ENCODE measurements at regions not wholly inside any gene's neighbourhood (a gene's known extent, or its start where the extent isn't known, plus 50 kb on each side); places are given as distances from the start of the nearest gene placed in this dataset.

GRCh38 chr16:85508993-85509392 is 104.1 kb upstream of the GSE1 start:
- Histone ChIP-seq H3K9me3 (ENCODE audit: control insufficient read depth, low read depth, low read length) (no peaks in the 10 kb centered on the region), H3K79me2 (ENCODE audit: insufficient read depth, low read length) (no peaks in the 10 kb centered on the region), H3K18ac (ENCODE audit: insufficient read length, low read depth, low read length) (no peak overlapping the region), H2BK15ac (ENCODE audit: low read depth, low read length) (no peak overlapping the region), H3K56ac (ENCODE audit: insufficient read length, low read depth, low read length) (no peak overlapping the region), H3K4me1 (ENCODE audit: insufficient read depth, low read length) (peaks cover 7% of the 10 kb centered on the region; the same call in 1 of the 2 replicates), H2BK20ac (ENCODE audit: low read depth, low read length, poor library complexity, severe bottlenecking) (no peak overlapping the region), H4K5ac (ENCODE audit: insufficient read length, low read depth, low read length) (no peak overlapping the region), H3T11ph (ENCODE audit: low read length) (no peak overlapping the region), H3K27ac (ENCODE audit: insufficient read length, low read depth, low read length) (no peak overlapping the region), H2BK120ac (ENCODE audit: low read depth, low read length, poor library complexity, severe bottlenecking) (no peak overlapping the region), H2BK5ac (ENCODE audit: insufficient read length, low read length) (no peak overlapping the region), H2AK5ac (ENCODE audit: insufficient read length, low read length) (no peak overlapping the region), H3K27me3 (ENCODE audit: insufficient read depth, low read length) (no peaks in the 10 kb centered on the region), H3K4ac (ENCODE audit: low read depth, low read length) (no peak overlapping the region), H3K23me2 (ENCODE audit: insufficient read length, low read depth, low read length, poor library complexity, severe bottlenecking) (no peaks in the 10 kb centered on the region), H3K4me2 (ENCODE audit: insufficient read depth, insufficient read length, low read length) (no peak overlapping the region), H2AFZ (ENCODE audit: low read length) (no peak overlapping the region), H4K91ac (ENCODE audit: insufficient read length, low read depth, low read length) (no peak overlapping the region), H3K9ac (ENCODE audit: extremely low read depth, insufficient read length, low read length) (no peak overlapping the region), H4K8ac (replicated peaks; ENCODE audit: insufficient read length, low read depth, low read length) (no peak overlapping the region), H3K23ac (ENCODE audit: insufficient read length, low read depth, low read length) (no peak overlapping the region), H3K79me1 (ENCODE audit: insufficient read depth, low read depth, low read length, poor library complexity, severe bottlenecking) (no peaks in the 10 kb centered on the region), H4K20me1 (ENCODE audit: control insufficient read depth, insufficient read depth, insufficient read length) (no peaks in the 10 kb centered on the region), H2BK12ac (ENCODE audit: insufficient read length, low read depth, low read length) (no peak overlapping the region), H3K14ac (ENCODE audit: insufficient read depth, low read length) (peak overlapping the region; percentile 71; the same call in 1 of the 2 replicates)
- TF ChIP-seq CTCF (conservative IDR thresholded peaks at IDR 0.05), result no peak
- no peaks in the 10 kb centered on the region for H3K9me3 Mint-ChIP-seq
- WGBS (ENCODE audit: extremely low coverage, insufficient read length, low lambda C conversion rate), result no CpG with 5 or more reads among the region's 15 CpGs
- no peaks in the 10 kb centered on the region; a peak in 1 of 7 replicates for H3K36me3 Mint-ChIP-seq (ENCODE audit: insufficient read depth in 1 of 3, low read depth in 3 of 3)
- no peak for DNase-seq
- peaks cover 30 to 64% of the 10 kb centered on the region in 2 experiments for H3K4me1 Mint-ChIP-seq
- H3K27me3 Mint-ChIP-seq (ENCODE audit: low read depth), result peaks cover 7% of the 10 kb centered on the region
- peak overlapping the region; percentile 53 to 81 (median 54); a peak in 5 of 7 replicates for H3K27ac Mint-ChIP-seq
- H3K4me3 Mint-ChIP-seq, result peak overlapping the region in 1 of 2 experiments; percentile 16; a peak in 1 of 5 replicates

All from H9 (cell line).